SK-N-DZ (cell line): ENCODE measurements at regions not wholly inside any gene's neighbourhood (a gene's known extent, or its start where the extent isn't known, plus 50 kb on each side); places are given as distances from the start of the nearest gene placed in this dataset.
"Not testable (repeated sequence)": the region's sequence is repeated elsewhere in the genome, so short reads cannot be mapped to it uniquely, and the experiment has no call there.

Experiments
- DNase-seq: peaks from one replicate; pipeline ENCODE4 v3.0.0-alpha.2; 2015; ENCODE audit warnings: low spot score

DNA sequence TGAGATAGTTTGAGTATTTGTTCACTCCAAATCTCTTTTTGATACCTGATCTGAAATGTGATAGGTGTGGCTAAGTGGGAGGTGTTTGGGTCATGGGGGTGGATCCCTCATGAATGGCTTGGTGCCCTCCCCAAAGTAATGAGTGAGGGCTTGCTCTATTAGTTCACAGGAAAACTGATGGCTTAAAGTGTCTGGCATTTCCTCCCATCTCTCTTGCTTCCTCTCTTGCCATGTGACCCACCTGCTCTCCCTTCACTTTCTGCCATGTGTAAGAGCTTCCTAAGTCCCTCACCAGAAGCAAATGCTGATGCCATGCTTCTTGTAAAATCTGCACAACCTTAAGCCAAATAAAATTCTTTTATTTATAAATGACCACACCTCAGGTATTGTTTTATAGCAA, 61.1 kb downstream of the MAD2L1 start:
- no peak for DNase-seq

DNA sequence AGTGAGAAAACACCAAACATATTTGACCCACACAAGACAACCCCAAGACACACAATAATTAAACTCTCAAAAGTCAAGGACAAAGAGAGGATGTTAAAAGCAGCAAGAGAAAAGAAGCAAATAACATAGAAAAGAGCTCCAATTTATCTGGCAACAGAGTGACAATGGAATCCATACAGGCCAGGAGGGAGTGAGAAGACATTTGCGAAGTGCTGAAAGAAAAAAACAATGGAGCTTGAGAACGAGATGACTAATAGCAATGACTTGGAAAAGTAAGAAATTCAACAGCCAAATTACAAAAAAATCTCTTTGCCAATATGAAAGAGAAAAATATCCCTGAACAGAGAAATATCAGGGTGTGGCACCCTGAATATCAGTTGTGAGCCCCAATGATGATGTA, 61.6 kb downstream of the MAD2L1 start:
- no peak for DNase-seq

DNA sequence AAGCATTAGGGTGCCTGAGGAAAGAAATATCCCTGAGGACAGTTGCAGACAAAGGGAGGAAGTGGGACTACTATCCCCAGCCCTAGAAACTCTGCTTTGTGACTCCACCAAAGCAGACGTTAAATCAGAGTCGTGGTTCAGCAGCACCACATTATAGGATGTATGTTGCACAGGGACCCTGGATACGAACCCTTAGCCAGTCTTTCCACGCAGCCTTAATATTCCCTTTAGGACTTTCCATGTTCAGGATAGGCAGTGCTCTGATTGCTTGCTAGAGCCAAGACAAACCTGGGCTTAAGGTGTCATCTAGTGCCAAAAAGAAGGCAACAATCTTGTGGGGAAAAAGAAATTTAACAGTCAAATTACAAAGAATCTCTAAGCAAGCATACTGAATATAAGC, 62.6 kb downstream of the MAD2L1 start:
- DNase-seq: no peak

DNA sequence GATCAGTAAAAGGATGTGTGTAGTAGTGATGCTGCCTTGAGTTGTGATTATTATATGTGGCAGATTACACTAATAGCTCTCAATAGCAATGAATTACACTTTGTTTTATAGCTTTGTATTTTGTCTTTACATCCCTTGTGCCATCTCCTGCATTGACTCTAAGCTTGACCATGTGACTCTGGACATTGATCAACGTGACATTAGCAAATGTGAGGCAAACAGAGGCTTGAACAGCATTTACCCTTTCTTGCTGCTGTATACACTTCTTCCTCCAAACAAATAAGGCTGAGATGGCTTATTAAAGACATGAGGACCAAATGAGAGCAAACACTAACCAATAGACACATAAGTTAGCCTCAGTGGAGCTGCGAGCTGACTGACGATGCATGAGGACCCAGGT, 63.5 kb downstream of the MAD2L1 start:
- no peak for DNase-seq

DNA sequence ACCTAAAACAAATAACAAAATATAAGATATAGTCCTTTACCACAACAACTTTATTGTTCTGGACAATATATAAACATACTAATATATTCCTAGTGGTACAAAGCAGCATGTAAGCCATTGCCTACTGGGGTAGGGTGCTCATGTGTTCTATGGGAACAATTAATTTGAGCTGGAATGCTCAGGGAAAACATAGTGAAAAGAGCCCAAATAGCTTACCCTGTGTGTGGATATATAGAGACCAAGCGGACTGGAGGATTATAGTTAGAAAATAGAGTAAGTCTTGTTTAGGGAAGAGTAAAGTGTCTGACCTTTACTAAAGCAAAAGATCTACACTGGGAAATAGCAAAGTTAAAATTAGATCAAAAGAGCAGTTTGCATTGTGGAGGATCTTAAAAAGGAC, 64.8 kb downstream of the MAD2L1 start:
- no peak for DNase-seq

DNA sequence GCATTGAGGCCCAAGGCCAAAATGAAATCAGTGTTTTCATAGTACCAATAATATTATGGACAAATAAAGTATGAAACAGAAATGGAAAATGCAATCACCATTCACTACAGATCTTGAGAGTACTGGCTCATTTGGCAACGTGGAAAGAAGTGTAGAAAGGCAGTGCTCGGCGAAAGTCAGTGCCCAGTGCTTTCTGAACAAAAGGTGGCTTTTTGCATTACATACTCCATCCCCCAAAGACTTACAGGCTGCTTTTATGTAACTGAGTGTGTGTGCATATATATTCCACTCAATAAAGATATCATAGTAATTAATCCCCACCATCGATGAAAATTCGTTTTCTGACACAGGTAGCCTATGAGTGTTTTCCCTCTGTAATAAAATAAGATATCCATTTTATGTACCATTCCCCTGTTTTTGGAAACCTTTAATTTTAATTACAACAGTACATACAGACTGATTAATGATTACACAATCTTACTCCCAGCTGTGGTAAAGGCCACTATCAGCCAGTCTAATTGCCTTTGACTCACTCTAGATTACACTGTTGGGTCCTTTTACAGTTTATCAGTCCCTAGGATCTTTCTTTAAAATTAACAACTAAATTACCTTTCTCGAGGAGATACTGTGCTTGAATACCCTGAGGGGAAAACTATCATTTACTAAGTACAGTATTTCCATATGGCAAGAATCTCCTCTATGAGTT, 65.9 kb downstream of the MAD2L1 start:
- DNase-seq: no peak

DNA sequence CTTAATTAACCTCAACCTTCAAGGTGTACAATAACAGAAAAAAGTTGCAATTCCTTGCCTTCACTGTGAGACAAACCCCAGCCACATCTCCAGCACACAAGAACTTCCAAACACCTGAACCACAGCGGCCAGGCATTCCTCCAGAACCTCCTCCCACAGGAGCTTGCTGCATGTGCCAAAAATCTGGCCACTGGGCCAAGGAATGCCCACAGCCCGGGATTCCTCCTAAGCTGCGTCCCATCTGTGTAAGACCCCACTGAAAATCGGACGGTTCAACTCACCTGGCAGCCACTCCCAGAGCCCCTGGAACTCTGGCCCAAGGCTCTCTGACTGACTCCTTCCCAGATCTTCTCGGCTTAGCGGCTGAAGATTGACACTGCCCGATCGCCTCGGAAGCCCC, 70.6 kb downstream of the MAD2L1 start:
- DNase-seq: not testable (repeated sequence)

DNA sequence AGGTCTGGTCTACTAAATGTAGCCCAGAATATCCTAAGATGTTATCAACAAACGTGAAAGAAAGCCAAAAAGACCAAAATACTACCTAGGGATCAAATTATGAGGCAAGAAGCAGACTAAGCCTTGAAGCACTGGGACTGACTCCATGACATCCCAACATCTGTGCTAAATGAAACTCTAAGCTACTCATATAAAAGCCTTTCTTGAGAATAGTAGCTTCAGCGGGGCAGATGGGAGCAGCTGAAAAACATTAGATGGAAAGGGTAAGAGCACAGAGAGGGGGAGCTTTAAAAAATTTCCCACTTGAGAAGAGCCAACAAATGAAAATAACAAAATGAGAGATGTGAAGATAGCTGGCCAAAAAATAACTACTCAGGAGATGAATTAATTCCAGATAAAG, 81.7 kb downstream of the MAD2L1 start:
- no peak for DNase-seq

DNA sequence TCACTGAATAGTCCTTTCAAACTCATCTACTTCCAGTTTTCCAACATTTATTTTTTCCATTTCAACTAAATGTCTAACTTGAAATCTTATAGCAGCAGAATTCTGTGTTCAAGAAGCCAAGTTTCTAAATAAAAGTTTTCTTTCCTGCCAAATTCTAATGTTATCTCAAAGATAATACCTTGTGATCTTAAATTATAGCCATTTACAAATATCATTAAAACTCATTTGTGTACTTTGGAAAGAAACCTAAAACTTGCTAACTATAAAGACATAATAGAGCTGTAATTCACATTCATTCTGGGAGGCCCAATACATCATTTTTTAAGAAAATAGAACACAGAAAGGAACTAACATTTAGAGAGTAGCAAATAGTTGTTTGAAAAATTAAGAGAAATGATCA, 83.9 kb downstream of the MAD2L1 start:
- DNase-seq: no peak

DNA sequence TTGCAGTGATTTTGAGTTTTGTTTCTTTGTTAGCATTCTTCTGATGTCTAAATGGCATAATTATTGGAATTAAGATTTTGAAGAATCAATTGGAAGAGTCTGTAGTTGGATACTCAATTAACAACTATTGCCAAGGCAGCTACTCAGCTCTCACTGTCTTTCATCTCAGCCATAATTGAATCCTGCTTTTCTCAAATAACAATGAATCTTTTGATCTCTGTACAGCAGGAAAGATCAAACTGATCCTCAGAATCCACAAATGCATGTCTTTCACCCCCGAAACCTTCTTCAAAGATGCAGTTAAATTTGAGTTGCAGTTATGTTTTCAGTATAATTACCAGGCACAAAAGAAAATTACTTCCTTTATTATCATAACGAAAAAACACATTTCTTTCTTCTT, 86.2 kb downstream of the MAD2L1 start:
- no peak for DNase-seq

DNA sequence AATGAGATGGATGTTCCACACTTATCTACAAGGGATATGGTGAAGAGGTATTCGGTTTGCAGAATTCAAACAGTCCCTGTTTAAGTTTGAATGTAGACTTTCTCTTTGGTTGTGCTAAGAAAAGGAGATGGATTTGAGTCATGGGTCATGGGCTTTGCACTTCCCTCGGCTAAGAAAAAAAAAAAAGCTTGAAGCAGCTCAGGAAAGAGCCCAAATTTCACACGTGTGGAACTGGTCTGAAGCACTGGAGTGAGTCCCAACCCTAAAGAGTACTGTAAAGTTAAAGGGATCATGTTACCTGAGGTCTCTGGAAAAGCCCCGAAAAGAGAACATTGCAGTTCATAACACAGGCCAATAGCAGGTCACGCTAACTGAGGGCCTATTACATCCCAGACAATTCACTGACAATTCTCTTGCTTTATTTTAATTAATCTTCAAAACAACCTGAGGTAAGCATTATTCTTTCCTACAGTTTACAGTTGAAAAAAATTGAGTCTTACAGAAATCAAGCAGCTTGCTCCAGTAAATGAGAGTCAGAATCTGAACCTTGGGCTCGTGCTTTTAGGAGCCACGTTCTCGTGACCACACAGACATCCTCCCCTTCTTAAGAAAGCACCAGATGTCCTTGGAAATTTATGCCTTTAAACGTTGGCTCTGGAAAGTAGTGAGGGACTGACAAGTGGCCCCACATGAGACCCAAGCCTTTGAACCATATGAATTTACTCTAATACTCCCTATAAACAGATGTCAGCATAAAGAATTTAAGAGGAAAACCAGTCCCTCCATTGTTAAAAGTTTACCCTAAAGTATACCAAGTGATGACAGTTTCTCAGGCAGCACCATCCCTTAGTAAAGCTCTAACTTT, 89.3 kb downstream of the MAD2L1 start:
- no peak for DNase-seq

DNA sequence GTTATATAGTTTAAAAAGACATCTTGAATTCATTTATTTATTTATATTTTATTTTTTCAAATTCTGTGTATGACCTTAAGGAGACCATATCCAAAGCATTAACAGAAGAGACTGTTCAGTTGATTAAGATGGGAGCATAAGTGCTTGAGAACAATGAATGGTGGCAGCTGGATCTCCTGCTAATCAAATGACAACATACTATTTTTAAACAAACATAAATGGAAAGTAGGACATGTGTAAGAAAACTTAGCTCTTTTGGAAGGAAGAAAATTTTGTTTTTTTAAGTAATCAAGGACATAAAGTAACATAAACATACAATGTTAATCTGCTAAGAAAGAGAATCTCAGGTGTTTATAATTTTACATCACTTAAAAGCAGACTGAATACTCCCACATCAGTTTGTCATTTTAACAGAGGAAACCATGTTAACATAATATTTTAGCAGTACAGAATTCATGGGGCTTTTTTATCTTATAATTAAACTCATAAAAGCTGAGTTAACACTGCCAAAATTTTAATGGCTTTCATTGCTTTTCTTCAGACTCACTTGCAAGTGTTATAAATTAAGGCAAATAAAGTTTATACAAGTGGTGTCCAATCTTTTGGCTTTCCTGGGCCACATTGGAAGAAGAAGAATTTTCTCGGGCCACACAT, 95.1 kb downstream of the MAD2L1 start:
- DNase-seq: no peak

DNA sequence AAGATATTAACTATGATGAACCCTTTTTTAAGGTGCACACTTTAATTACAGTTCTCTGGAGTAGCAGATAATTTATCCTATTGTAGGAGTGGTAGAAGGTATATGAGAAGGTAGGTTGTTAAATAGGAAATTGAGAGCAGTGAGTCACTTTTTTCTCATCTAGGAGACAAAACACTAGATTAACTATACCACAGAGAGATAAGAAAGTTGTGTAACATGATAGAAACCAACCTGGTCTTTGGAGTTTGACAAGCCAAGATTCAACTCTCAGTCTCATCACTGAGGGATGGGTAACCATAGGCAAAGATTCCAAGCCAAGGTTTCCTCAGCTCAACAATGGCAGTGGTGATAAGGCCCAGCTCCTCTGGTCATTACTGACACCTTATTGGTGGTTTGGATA, 104.0 kb downstream of the MAD2L1 start:
- DNase-seq: no peak

DNA sequence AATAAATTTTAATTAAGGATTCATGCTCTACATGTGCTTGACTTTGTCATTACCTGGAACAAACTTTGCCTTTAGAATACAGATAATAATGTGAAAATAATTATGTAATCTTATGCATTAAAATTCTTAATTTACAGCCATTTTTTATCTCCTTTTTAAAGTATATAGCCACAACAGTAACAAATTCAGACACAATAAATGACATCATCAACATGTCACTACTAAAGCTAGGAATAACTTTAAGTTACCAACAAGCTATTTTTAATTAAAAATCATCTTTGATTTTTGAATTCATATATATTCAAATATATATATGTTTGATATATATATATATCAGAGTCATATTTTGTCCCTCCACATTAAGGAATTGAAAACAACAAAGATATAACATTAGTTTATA, 107.7 kb downstream of the MAD2L1 start:
- DNase-seq: no peak

DNA sequence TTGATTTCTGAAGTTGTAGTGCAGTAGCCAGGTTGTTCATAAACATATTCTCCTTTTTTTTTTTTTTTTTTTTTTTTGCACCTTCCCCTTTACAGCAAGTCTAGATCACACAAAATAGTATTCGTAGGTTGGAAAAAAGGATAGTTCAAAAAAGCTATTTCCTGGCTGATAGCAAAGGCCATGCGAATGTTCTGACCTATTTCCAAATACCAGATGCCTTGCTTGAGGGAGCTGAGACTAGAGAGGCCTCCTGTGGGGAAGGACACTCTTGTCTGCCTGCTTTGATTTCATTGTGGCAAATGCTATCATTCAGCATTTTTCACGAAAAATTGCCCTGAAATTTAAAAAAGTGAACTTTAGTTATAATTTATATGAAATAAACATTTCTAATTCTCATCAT, 111.4 kb downstream of the MAD2L1 start:
- DNase-seq: no peak

DNA sequence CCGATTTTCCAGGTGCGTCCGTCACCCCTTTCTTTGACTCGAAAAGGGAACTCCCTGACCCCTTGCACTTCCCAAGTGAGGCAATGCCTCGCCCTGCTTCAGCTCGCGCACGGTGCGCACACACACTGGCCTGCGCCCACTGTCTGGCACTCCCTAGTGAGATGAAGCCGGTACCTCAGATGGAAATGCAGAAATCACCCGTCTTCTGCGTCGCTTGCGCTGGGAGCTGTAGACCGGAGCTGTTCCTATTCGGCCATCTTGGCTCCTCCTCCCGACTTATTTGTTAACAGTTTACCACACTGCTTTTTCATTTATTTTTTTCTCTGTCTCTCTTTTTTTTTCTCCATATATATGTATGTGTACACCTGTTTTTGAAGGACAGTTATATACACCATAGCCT, 112.2 kb downstream of the MAD2L1 start:
- DNase-seq: not testable (repeated sequence)

DNA sequence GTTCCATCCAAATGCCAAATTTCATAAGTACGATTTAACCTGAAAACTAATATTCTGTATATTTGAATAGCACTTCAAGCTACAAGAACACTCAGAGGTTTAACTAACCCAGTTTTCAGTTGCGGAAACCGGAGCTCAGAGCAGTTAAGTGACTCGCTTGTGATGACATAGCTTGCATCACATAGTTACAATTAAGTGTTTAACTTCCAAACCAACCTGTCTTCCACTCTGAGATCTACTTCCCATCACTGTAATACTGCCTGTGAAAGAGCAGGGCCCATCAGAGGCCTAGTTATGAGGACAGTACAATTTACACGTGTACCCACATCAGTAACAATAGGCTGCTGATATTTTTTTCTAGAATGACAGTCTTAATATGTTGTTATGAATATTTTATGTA, 120.3 kb downstream of the MAD2L1 start:
- no peak for DNase-seq

DNA sequence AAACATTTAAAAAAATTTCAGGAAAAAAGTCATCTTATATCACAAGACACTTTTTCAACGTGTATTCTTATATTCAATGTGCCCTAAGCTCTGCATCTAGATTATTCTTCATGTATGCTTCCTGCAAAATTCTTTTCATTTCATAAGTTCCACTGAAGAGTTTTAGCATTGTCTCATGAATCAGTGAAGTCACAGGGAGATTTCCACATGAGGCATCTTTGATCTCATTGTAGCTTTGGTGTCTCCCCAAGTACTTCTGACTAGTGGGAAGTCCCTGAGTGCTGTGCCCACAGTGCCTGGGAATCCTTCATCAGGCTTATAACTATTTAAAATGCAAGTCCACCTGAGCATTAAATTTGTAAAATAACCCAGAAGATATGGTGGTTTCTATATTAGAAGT, 123.8 kb downstream of the MAD2L1 start:
- no peak for DNase-seq

DNA sequence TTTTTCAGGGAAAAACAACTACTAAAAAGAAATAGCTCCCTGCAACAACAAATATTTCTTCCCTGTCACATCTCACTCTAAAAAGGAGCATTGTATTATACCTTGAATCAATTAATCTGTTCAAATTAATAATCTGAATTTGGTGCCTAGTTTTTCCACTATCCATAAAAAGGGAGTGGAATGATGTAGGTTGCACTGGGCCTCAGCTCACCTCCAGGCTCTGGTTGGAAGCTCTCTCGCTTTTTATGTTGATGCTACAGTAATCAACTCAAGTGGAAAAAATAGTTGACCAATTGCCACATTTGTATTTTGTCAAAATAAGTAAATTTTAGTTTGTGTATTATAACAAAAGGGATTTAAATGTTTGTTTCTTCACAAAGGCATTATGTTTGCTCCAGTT, 126.1 kb downstream of the MAD2L1 start:
- no peak for DNase-seq

DNA sequence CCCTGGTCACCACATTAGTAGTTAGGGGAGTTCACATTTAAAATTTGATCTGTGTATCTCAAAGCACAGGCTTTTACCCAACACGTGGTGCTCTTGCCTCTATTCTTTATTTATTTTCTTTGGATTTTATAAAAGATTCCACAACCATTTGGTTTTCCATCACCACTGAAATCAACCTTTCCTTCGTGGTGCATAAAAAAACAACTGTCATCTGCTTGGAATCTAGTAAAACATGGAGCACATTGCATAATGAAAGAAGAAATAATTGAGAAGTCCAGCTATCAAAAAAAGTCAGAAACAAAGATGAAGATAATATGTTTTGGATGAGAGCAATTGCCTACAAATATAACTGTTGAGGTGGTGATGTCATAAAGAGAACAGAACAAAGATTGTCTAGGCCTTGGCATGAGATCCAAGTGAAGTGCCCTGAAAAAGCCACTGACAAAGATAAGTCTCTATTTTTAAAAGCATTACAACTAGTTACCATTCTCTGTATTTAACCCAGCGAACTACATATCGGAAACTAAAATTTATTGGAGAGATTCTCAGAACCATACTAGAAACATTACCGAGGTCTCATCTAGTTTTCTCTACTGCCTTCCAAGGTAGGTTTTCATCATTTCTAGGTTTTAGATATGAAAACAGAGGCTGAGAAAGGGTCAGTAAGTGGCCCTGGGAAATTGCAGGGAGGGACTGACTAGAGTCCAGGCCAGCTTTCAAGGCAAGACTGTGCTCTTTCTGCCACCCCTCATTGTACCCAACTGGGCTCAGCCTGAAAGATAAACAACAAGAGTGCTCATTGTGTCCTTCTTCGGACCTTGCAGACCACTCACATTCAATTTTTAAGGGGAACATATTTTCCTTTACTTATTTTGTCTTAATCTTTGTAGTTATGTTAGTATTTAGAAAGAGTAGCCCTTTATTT, 127.3 kb downstream of the MAD2L1 start:
- no peak for DNase-seq

DNA sequence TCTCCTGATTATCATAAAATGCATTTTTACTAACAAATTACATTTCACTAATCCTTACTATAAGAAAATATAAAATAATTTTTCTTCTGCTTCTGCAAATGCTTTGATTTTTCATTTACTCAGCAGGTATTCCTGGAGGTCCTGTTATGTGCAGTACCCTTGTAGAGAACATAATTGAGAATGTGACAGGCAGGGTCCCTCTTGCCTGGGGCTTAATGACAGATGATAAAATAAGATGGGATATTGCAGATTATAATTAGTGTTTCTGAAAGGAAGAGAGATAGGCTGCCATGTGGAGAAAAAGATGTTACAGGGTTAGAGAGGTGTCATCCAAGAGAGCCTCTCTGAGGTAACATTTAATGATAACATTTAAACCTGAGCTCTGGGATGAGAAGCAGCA, 128.9 kb downstream of the MAD2L1 start:
- DNase-seq: no peak

DNA sequence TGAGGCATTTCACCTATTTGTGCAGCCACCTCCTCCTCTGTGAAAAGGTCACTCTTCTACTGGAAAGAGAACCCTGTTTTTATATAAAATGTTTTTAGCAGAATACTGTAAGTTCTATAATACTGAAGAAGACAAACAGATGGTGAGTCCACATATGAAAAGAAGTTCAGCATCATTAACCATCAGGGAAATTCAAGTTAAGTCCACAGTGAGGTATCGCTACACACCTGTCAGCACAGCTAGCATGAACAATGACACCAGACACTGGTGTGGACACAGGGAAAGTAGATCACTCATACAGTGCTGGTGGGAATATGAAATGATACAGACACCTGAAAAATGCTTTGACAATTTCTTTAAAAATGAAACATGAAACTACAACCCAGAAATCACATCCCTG, 133.0 kb downstream of the MAD2L1 start:
- no peak for DNase-seq
